ENCODE measurements at regions not wholly inside any gene's neighbourhood (a gene's known extent, or its start where the extent isn't known, plus 50 kb on each side); places are given as distances from the start of the nearest gene placed in this dataset.

- Histone ChIP-seq H3K4me3 (ENCODE audit: low read length) (no peak overlapping the region), H3K9me3 (ENCODE audit: control insufficient read depth, insufficient read depth, low read length) (no peaks in the 10 kb centered on the region), H3K79me2 (ENCODE audit: control insufficient read depth, low read length) (no peaks in the 10 kb centered on the region), H4K20me1 (ENCODE audit: control insufficient read depth, insufficient read depth, low read depth, low read length) (no peaks in the 10 kb centered on the region), H3K27me3 (ENCODE audit: control insufficient read depth, low read length) (no peaks in the 10 kb centered on the region), H3K4me2 (ENCODE audit: low read length) (no peak overlapping the region), H3F3A (ENCODE audit: control insufficient read depth, insufficient read depth) (no peaks in the 10 kb centered on the region), H3K36me3 (ENCODE audit: control insufficient read depth, low read length) (no peaks in the 10 kb centered on the region), H3K27ac (ENCODE audit: low read depth, low read length) (no peak overlapping the region), H3K9me2 (replicated peaks; ENCODE audit: control insufficient read depth, low read length) (no peaks in the 10 kb centered on the region), H3K4me1 (ENCODE audit: control insufficient read depth, low read length) (no peaks in the 10 kb centered on the region)
- TF ChIP-seq EZH2phosphoT487 (IDR thresholded peaks at IDR 0.05; ENCODE audit: borderline replicate concordance, low read length) (no peak), CTCF (IDR thresholded peaks at IDR 0.05; ENCODE audit: low read depth, low read length, poor library complexity, severe bottlenecking) (no peak)
These were observed 522.1 kb downstream of the CCDC171 start for GRCh38 chr9:16074963-16075362.

GRCh38 chr9:16075696-16076095, 522.9 kb downstream of the CCDC171 start:
- no peak overlapping the region for H3K4me2 ChIP-seq (ENCODE audit: low read length)

GRCh38 chr9:16076511-16076910, 523.7 kb downstream of the CCDC171 start:
- Histone ChIP-seq H3K4me2 (ENCODE audit: low read length) (no peak overlapping the region), H3F3A (ENCODE audit: control insufficient read depth, insufficient read depth) (no peaks in the 10 kb centered on the region), H3K9me3 (ENCODE audit: control insufficient read depth, insufficient read depth, low read length) (no peaks in the 10 kb centered on the region), H3K9me2 (replicated peaks; ENCODE audit: control insufficient read depth, low read length) (no peaks in the 10 kb centered on the region), H3K4me1 (ENCODE audit: control insufficient read depth, low read length) (no peaks in the 10 kb centered on the region), H4K20me1 (ENCODE audit: control insufficient read depth, insufficient read depth, low read depth, low read length) (no peaks in the 10 kb centered on the region), H3K4me3 (ENCODE audit: low read length) (no peak overlapping the region), H3K36me3 (ENCODE audit: control insufficient read depth, low read length) (no peaks in the 10 kb centered on the region), H3K27me3 (ENCODE audit: control insufficient read depth, low read length) (no peaks in the 10 kb centered on the region), H3K79me2 (ENCODE audit: control insufficient read depth, low read length) (no peaks in the 10 kb centered on the region), H3K27ac (ENCODE audit: low read depth, low read length) (no peak overlapping the region)
- TF ChIP-seq EZH2phosphoT487 (IDR thresholded peaks at IDR 0.05; ENCODE audit: borderline replicate concordance, low read length), result no peak
- no peak for TF ChIP-seq CTCF (IDR thresholded peaks at IDR 0.05; ENCODE audit: low read depth, low read length, poor library complexity, severe bottlenecking)

More at GRCh38 chr9:16075696-16076095, 522.9 kb downstream of the CCDC171 start:
- Histone ChIP-seq H3K9me3 (ENCODE audit: control insufficient read depth, insufficient read depth, low read length) (no peaks in the 10 kb centered on the region), H3K79me2 (ENCODE audit: control insufficient read depth, low read length) (no peaks in the 10 kb centered on the region), H3F3A (ENCODE audit: control insufficient read depth, insufficient read depth) (no peaks in the 10 kb centered on the region), H4K20me1 (ENCODE audit: control insufficient read depth, insufficient read depth, low read depth, low read length) (no peaks in the 10 kb centered on the region), H3K9me2 (replicated peaks; ENCODE audit: control insufficient read depth, low read length) (no peaks in the 10 kb centered on the region), H3K4me1 (ENCODE audit: control insufficient read depth, low read length) (no peaks in the 10 kb centered on the region), H3K4me3 (ENCODE audit: low read length) (no peak overlapping the region), H3K27ac (ENCODE audit: low read depth, low read length) (no peak overlapping the region), H3K36me3 (ENCODE audit: control insufficient read depth, low read length) (no peaks in the 10 kb centered on the region), H3K27me3 (ENCODE audit: control insufficient read depth, low read length) (no peaks in the 10 kb centered on the region)
- TF ChIP-seq CTCF (IDR thresholded peaks at IDR 0.05; ENCODE audit: low read depth, low read length, poor library complexity, severe bottlenecking), result no peak
- no peak for TF ChIP-seq EZH2phosphoT487 (IDR thresholded peaks at IDR 0.05; ENCODE audit: borderline replicate concordance, low read length)

- H3K36me3 ChIP-seq (ENCODE audit: control insufficient read depth, low read length), result no peaks in the 10 kb centered on the region
- no peak overlapping the region for H3K4me2 ChIP-seq (ENCODE audit: low read length)
- H3K79me2 ChIP-seq (ENCODE audit: control insufficient read depth, low read length), result no peaks in the 10 kb centered on the region
- no peaks in the 10 kb centered on the region for H3K9me3 ChIP-seq (ENCODE audit: control insufficient read depth, insufficient read depth, low read length)
- no peaks in the 10 kb centered on the region for H3K9me2 ChIP-seq (replicated peaks; ENCODE audit: control insufficient read depth, low read length)
- no peaks in the 10 kb centered on the region for H3K27me3 ChIP-seq (ENCODE audit: control insufficient read depth, low read length)
- no peak for TF ChIP-seq CTCF (IDR thresholded peaks at IDR 0.05; ENCODE audit: low read depth, low read length, poor library complexity, severe bottlenecking)
- TF ChIP-seq EZH2phosphoT487 (IDR thresholded peaks at IDR 0.05; ENCODE audit: borderline replicate concordance, low read length), result no peak
- H3F3A ChIP-seq (ENCODE audit: control insufficient read depth, insufficient read depth), result no peaks in the 10 kb centered on the region
- no peaks in the 10 kb centered on the region for H4K20me1 ChIP-seq (ENCODE audit: control insufficient read depth, insufficient read depth, low read depth, low read length)
- H3K27ac ChIP-seq (ENCODE audit: low read depth, low read length), result no peak overlapping the region
- H3K4me1 ChIP-seq (ENCODE audit: control insufficient read depth, low read length), result no peaks in the 10 kb centered on the region
- no peak overlapping the region for H3K4me3 ChIP-seq (ENCODE audit: low read length)
These were observed 530.0 kb downstream of the CCDC171 start for GRCh38 chr9:16082796-16083195.
